ENCODE measurements at regions not wholly inside any gene's neighbourhood (a gene's known extent, or its start where the extent isn't known, plus 50 kb on each side); places are given as distances from the start of the nearest gene placed in this dataset.

DNA sequence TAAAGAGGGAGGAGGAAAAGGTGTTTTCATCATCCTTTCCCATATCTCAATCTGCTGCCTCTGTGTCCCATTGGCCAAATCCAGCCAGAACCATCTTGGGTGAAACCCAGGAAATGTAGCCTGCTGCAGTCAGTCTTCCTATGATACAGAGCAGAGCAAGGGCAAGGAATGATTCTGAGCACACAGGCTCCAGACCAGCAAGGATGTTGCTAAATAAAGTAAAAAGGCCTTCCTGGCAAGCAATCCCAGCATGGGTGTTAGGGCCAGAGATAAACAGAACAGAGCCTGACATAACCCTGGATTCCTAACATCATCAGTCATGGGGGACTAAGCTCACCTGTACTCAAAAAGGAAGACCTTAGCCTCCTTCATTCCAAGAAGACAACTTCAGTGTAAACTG lies 90.7 kb upstream of the AGTR1 start:
- Histone ChIP-seq H3K9me3 (ENCODE audit: control insufficient read depth, low read depth, low read length) (no peaks in the 10 kb centered on the region), H3K4me3 (ENCODE audit: control insufficient read depth in 2 of 3, extremely low read depth in 1 of 3, insufficient read depth in 2 of 3, low read depth in 1 of 3, low read length in 3 of 3) (no peak overlapping the region), H3K9me1 (ENCODE audit: control insufficient read depth, extremely low read depth, insufficient read depth, low read length) (no peaks in the 10 kb centered on the region), H3K9ac (ENCODE audit: control insufficient read depth, extremely low read depth, insufficient read depth, low read length) (no peak overlapping the region), H3K4me1 (ENCODE audit: control insufficient read depth, extremely low read depth, insufficient read depth, low read length) (no peaks in the 10 kb centered on the region), H2AFZ (ENCODE audit: control insufficient read depth, low read length) (no peak overlapping the region), H3K79me2 (ENCODE audit: control insufficient read depth, insufficient read depth, low read length) (no peaks in the 10 kb centered on the region), H3K4me2 (ENCODE audit: control insufficient read depth, extremely low read depth, insufficient read depth, low read depth, low read length) (no peak overlapping the region), H3K27me3 (ENCODE audit: control insufficient read depth, extremely low read depth, insufficient read depth, low read length) (no peaks in the 10 kb centered on the region), H4K20me1 (ENCODE audit: control insufficient read depth, extremely low read depth, insufficient read depth, low read length) (no peaks in the 10 kb centered on the region), H3K36me3 (ENCODE audit: control insufficient read depth in 2 of 2, extremely low read depth in 1 of 2, insufficient read depth in 2 of 2, low read length in 2 of 2) (no peaks in the 10 kb centered on the region), H3K27ac (ENCODE audit: control insufficient read depth, insufficient read depth, low read length) (no peak overlapping the region)
- TF ChIP-seq EZH2 (IDR thresholded peaks at IDR 0.05; ENCODE audit: low read length) (no peak), CTCF (optimal IDR thresholded peaks at IDR 0.05 in 1 of 3, IDR thresholded peaks at IDR 0.05 in 1 of 3, conservative IDR thresholded peaks at IDR 0.05 in 1 of 3; ENCODE audit: extremely low read depth in 1 of 3, insufficient read depth in 2 of 3, low read length in 3 of 3) (no peak)
- dilution Hi-C loops (cut with MboI; ENCODE audit: extremely low pct_ligation_motif_present, low sequenced_read_pairs), result no loop called here
- no peak for DNase-seq (ENCODE audit: low read depth, low spot score)
- FAIRE-seq, result no peak

DNA sequence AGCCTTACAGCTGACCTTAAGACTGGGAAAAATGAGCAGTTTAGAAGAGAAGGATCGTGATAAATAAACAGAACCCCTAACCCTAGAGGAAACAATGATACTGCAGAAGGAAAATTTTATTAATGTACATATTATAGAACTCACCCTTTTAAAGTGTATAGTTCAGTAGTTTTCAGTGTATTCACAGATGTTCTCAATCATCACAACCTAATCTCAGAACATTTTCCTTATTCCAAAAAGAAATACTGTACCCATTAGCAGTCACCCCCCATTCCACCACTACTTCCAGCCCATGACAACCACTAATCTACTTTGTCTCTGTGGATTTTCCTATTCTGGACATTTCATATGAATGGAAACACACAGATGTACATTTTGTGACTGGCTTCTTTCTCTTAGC lies 90.2 kb upstream of the AGTR1 start:
- FAIRE-seq (no peak), DNase-seq (ENCODE audit: low read depth, low spot score) (no peak)
- Histone ChIP-seq H3K9me1 (ENCODE audit: control insufficient read depth, extremely low read depth, insufficient read depth, low read length) (no peaks in the 10 kb centered on the region), H4K20me1 (ENCODE audit: control insufficient read depth, extremely low read depth, insufficient read depth, low read length) (no peaks in the 10 kb centered on the region), H3K9ac (ENCODE audit: control insufficient read depth, extremely low read depth, insufficient read depth, low read length) (no peak overlapping the region), H3K4me3 (ENCODE audit: control insufficient read depth in 2 of 3, extremely low read depth in 1 of 3, insufficient read depth in 2 of 3, low read depth in 1 of 3, low read length in 3 of 3) (no peak overlapping the region), H2AFZ (ENCODE audit: control insufficient read depth, low read length) (no peak overlapping the region), H3K27ac (ENCODE audit: control insufficient read depth, insufficient read depth, low read length) (no peak overlapping the region), H3K27me3 (ENCODE audit: control insufficient read depth, extremely low read depth, insufficient read depth, low read length) (no peaks in the 10 kb centered on the region), H3K36me3 (ENCODE audit: control insufficient read depth in 2 of 2, extremely low read depth in 1 of 2, insufficient read depth in 2 of 2, low read length in 2 of 2) (no peaks in the 10 kb centered on the region), H3K9me3 (ENCODE audit: control insufficient read depth, low read depth, low read length) (no peaks in the 10 kb centered on the region), H3K79me2 (ENCODE audit: control insufficient read depth, insufficient read depth, low read length) (no peaks in the 10 kb centered on the region), H3K4me2 (ENCODE audit: control insufficient read depth, extremely low read depth, insufficient read depth, low read depth, low read length) (no peak overlapping the region), H3K4me1 (ENCODE audit: control insufficient read depth, extremely low read depth, insufficient read depth, low read length) (no peaks in the 10 kb centered on the region)
- dilution Hi-C loops (cut with MboI; ENCODE audit: extremely low pct_ligation_motif_present, low sequenced_read_pairs), result no loop called here
- TF ChIP-seq CTCF (optimal IDR thresholded peaks at IDR 0.05 in 1 of 3, IDR thresholded peaks at IDR 0.05 in 1 of 3, conservative IDR thresholded peaks at IDR 0.05 in 1 of 3; ENCODE audit: extremely low read depth in 1 of 3, insufficient read depth in 2 of 3, low read length in 3 of 3) (no peak), EZH2 (IDR thresholded peaks at IDR 0.05; ENCODE audit: low read length) (no peak)

Measured in keratinocyte (primary cell).